ENCODE measurements at regions not wholly inside any gene's neighbourhood (a gene's known extent, or its start where the extent isn't known, plus 50 kb on each side); places are given as distances from the start of the nearest gene placed in this dataset.

DNA sequence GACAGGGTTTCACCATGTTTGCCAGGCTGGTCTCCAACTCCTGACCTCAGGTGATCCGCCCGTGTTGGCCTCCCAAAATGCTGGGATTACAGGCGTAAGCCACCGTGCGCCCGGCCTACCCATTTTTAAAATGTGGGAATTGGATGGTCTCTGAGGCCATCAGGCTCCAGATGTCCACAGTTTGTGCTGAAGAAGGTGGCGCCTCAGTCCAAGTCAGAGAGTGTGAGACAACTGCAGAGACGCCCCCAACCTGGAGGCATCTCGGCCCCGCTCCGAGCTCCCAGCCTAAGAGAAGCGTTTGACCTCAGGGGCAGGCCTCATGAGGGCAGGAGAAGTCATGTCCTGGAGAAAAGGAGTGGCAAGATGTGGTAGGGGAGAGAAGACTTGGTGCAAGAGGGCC lies 146.5 kb downstream of the MRM1 start:
- WGBS, result 95% methylated on average over 12 of the region's 12 CpGs
- no peak overlapping the region for H3K4me3 ChIP-seq
- TF ChIP-seq POLR2A (IDR thresholded peaks at IDR 0.05) (no peak), EP300 (IDR thresholded peaks at IDR 0.05) (no peak), POLR2AphosphoS5 (IDR thresholded peaks at IDR 0.05) (no peak)
- TF ChIP-seq, protein P1, sequence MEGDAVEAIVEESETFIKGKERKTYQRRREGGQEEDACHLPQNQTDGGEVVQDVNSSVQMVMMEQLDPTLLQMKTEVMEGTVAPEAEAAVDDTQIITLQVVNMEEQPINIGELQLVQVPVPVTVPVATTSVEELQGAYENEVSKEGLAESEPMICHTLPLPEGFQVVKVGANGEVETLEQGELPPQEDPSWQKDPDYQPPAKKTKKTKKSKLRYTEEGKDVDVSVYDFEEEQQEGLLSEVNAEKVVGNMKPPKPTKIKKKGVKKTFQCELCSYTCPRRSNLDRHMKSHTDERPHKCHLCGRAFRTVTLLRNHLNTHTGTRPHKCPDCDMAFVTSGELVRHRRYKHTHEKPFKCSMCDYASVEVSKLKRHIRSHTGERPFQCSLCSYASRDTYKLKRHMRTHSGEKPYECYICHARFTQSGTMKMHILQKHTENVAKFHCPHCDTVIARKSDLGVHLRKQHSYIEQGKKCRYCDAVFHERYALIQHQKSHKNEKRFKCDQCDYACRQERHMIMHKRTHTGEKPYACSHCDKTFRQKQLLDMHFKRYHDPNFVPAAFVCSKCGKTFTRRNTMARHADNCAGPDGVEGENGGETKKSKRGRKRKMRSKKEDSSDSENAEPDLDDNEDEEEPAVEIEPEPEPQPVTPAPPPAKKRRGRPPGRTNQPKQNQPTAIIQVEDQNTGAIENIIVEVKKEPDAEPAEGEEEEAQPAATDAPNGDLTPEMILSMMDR (IDR thresholded peaks at IDR 0.05), result no peak

DNA sequence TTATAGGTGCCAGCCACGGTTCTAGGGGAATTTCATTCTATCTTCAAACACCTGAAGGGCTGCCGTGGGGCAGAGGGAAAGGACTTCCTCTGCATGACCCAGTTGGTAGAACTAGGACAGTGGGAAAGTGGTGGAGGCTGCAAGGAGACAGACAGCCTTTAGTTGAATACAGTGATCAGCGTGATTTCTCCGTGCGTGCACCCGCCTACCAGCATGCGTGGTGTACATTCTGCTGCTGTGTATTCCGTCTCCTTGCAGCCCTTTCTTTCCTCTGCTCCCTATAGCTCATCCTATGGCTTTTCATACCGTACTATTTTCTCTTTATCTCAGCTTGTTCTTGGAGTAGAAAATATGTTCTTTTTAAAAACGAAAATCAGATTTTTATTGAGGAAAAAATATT lies 146.9 kb downstream of the MRM1 start:
- Histone ChIP-seq H3K27ac (no peak overlapping the region), H3K9me3 (no peaks in the 10 kb centered on the region), H3K4me1 (no peaks in the 10 kb centered on the region), H3K4me3 (no peak overlapping the region), H3K27me3 (peaks cover 27% of the 10 kb centered on the region), H3K36me3 (no peaks in the 10 kb centered on the region)
- DNase-seq (ENCODE audit: low spot score in 2 of 2), result no peak
- WGBS, result 85% methylated on average over 10 of the region's 10 CpGs
- no peak for TF ChIP-seq POLR2A (IDR thresholded peaks at IDR 0.05)
- no peak for TF ChIP-seq POLR2AphosphoS5 (IDR thresholded peaks at IDR 0.05)
- TF ChIP-seq EP300 (IDR thresholded peaks at IDR 0.05), result no peak

More for the DNA sequence above, 146.5 kb downstream of the MRM1 start:
- Histone ChIP-seq H3K4me1 (no peaks in the 10 kb centered on the region), H3K9me3 (no peaks in the 10 kb centered on the region), H3K36me3 (no peaks in the 10 kb centered on the region), H3K27me3 (peaks cover 27% of the 10 kb centered on the region), H3K27ac (no peak overlapping the region)
- no peak for DNase-seq (ENCODE audit: low spot score in 2 of 2)

DNA sequence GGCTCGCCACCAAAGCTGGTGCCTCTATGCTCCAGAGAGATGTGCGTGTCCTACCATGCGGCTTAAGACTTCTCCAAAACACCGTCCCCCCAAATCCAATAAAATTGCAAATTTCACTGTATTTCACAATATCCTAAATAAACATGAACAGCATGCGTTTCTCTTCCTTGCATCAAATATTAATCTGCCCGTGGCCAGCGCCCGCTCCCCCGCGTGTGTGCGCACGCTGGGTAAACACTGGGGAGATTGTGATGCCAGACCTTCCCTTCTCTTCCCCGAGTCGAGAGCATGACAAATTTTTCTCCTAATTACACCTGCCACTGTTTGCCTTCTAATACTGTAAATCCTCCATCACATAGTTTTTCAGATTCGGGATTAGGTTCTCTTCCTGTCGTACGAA lies 148.1 kb downstream of the MRM1 start:
- Histone ChIP-seq H3K4me1 (no peaks in the 10 kb centered on the region), H3K27ac (no peak overlapping the region), H3K9me3 (no peaks in the 10 kb centered on the region), H3K4me3 (no peak overlapping the region), H3K36me3 (no peaks in the 10 kb centered on the region), H3K27me3 (peaks cover 28% of the 10 kb centered on the region)
- no peak for DNase-seq (ENCODE audit: low spot score in 2 of 2)
- no peak for TF ChIP-seq POLR2AphosphoS5 (IDR thresholded peaks at IDR 0.05)
- TF ChIP-seq, protein P1 (IDR thresholded peaks at IDR 0.05), result no peak
- TF ChIP-seq POLR2A (IDR thresholded peaks at IDR 0.05), result no peak
- 76% methylated on average over 17 of the region's 17 CpGs for WGBS

DNA sequence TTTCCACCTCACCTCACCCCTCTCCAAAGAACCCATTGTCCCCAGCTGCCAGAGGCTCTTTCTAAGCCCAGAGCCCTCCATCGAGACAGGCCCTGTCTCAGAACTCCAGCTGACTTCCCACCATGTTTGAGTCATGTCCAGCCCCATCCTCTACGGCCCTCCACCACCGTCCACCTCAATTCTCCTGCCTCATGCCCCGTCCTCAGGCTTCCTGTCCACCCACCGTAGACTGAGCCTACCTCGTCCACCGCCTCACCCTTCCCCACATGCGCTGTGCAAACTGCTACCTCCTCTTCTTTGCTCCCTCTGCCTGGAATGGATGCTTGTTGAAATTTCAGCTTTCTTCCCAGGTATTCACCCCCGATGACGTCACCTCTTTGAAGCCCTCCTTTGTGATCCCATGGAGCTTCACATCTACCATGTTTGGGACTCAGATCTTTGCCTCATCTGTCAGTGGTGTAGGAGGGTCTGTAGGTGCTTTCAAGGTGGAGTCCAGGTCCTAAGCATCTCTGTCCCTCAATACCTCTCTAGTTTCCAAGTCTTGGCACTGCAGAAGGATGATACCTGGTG lies 149.0 kb downstream of the MRM1 start:
- Histone ChIP-seq H3K27ac (no peak overlapping the region), H3K9me3 (no peaks in the 10 kb centered on the region), H3K36me3 (no peaks in the 10 kb centered on the region), H3K4me3 (no peak overlapping the region), H3K4me1 (no peaks in the 10 kb centered on the region), H3K27me3 (peaks cover 34% of the 10 kb centered on the region)
- TF ChIP-seq POLR2A (IDR thresholded peaks at IDR 0.05), result no peak
- 87% methylated on average over 10 of the region's 10 CpGs for WGBS
- DNase-seq (ENCODE audit: low spot score in 2 of 2), result no peak

DNA sequence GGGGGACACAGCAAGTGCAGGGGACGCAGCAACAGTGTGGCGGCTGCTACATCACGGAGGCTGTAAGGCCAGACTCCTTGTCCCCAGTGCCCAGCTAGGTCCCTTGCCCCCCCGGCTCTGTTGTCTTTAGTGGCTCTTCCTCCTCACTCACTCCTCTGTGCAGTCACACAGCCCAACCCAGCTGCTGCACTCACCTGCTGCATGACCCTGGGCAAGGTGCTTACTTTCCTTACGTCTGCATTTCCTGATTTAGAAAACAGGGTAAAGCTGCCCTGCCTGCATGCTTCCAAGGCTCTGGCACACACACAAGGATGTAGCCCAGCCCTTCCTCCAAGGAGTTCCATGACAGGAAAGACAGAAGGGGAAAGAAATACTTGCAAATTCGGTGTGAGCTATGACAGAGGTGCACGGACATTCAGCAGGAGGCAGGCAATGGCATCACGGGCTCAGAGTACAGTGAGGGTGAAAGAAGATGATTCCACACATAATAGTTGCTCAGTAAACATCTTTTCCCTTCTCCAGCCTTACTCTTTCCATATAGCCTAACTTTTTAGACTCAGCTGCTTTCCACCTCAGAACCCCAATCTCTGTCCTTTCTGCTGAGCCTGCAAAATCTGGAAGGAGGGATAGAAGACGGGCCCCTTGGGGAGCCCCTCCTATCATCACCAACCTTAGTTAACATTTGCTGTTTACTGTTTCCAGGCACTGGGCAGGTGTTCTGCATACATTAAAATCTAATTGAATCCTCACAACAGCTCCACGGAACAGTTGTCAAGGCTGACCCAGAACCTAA lies 150.9 kb downstream of the MRM1 start:
- WGBS, result 36% methylated on average over 7 of the region's 10 CpGs
- DNase-seq (ENCODE audit: low spot score in 2 of 2), result no peak
- Histone ChIP-seq H3K9me3 (no peaks in the 10 kb centered on the region), H3K4me3 (no peak overlapping the region), H3K4me1 (no peaks in the 10 kb centered on the region), H3K36me3 (no peaks in the 10 kb centered on the region), H3K27me3 (peaks cover 33% of the 10 kb centered on the region), H3K27ac (no peak overlapping the region)
- no peak for TF ChIP-seq EP300 (IDR thresholded peaks at IDR 0.05)
- TF ChIP-seq POLR2AphosphoS5 (IDR thresholded peaks at IDR 0.05), result no peak
- TF ChIP-seq, protein P1 (IDR thresholded peaks at IDR 0.05), result no peak
- TF ChIP-seq POLR2A (IDR thresholded peaks at IDR 0.05), result no peak

DNA sequence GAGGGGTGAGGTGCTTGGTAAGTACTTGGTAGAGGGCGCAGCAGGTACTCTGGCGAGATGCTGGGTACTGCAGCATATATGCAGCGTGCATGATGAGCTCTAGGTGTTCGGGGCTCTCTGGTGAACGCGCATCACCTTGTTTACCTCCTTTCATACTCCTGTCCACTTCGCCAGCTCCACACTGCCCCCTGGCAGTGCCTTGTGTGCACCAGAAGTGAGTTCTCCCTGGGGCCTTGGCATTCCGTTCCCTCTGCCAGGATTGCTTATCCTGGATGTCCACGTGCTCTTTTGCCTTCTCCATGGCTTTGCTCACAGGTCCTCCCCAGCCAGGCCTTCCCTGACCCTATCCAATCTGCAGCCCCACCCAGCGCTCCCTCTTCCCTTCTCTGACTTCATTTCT lies 154.2 kb downstream of the MRM1 start:
- Histone ChIP-seq H3K4me1 (no peaks in the 10 kb centered on the region), H3K27me3 (peaks cover 28% of the 10 kb centered on the region), H3K27ac (no peak overlapping the region), H3K36me3 (no peaks in the 10 kb centered on the region), H3K4me3 (no peak overlapping the region), H3K9me3 (no peaks in the 10 kb centered on the region)
- TF ChIP-seq EP300 (IDR thresholded peaks at IDR 0.05) (no peak), POLR2A (IDR thresholded peaks at IDR 0.05) (no peak), POLR2AphosphoS5 (IDR thresholded peaks at IDR 0.05) (no peak)
- TF ChIP-seq, protein P1 (IDR thresholded peaks at IDR 0.05), result no peak
- 58% methylated on average over 10 of the region's 10 CpGs for WGBS
- DNase-seq (ENCODE audit: low spot score in 2 of 2), result no peak

Data from suprapubic skin (tissue), 4 donors.